PC-9 (cell line): ENCODE measurements at regions not wholly inside any gene's neighbourhood (a gene's known extent, or its start where the extent isn't known, plus 50 kb on each side); places are given as distances from the start of the nearest gene placed in this dataset.

Source experiments
- BruUV-seq: library from RNA; stranded (reverse); fragments of 400-500 nt; replicated peaks from 2 replicates; lab custom pipeline; 2021; lab: Mats Ljungman, UMichigan
- CTCF ChIA-PET: fragments of 300-600 bp; sonication (Branson Sonifier 250); formaldehyde crosslinking; loops from one replicate; lab custom pipeline; 2022; ENCODE audit warnings: antibody characterized with exemption; lab: Charles Lee
- POLR2A ChIA-PET: fragments of 300-600 bp; sonication (Branson Sonifier 250); formaldehyde crosslinking; loops from one replicate; lab custom pipeline; 2022; ENCODE audit warnings: antibody characterized with exemption; ENCODE audit not compliant: unreplicated experiment; lab: Charles Lee
- DNase-seq, 2 experiments: peaks; one replicate each; pipeline versions ENCODE4 v3.0.0 to v3.0.0-alpha.2; 2015 to 2022; ENCODE audit warnings: mixed read lengths in 1 of 2
- H2AFZ ChIP-seq: fragments of 200-600 bp; sonication (generic); 2 replicates; pipeline ENCODE4 v1.8.1; 2017; ENCODE audit warnings: antibody characterized with exemption
- H3F3A ChIP-seq: fragments of 200-600 bp; sonication (generic); 2 replicates; pipeline ENCODE4 v1.8.1; 2017; ENCODE audit warnings: antibody characterized with exemption, mild to moderate bottlenecking, low read depth; ENCODE audit not compliant: insufficient read depth
- H3K27ac ChIP-seq: fragments of 200-600 bp; sonication (generic); 2 replicates; pipeline ENCODE4 v1.6.1; 2016; ENCODE audit warnings: mixed run types
- H3K27me3 ChIP-seq: fragments of 200-600 bp; sonication (generic); 2 replicates; pipeline ENCODE4 v1.6.1; 2016; ENCODE audit warnings: low read depth, mixed run types; ENCODE audit not compliant: insufficient read depth
- H3K36me3 ChIP-seq: fragments of 200-600 bp; sonication (generic); 2 replicates; pipeline ENCODE4 v1.6.1; 2016; ENCODE audit warnings: low read depth, mixed run types
- H3K4me1 ChIP-seq: fragments of 200-600 bp; sonication (generic); replicated peaks from 2 replicates; pipeline ENCODE4 v1.6.1; 2016; ENCODE audit warnings: mixed run types; ENCODE audit not compliant: insufficient read depth
- H3K4me2 ChIP-seq: fragments of 200-600 bp; sonication (generic); 2 replicates; pipeline ENCODE4 v1.6.1; 2017; ENCODE audit warnings: mixed run types
- H3K4me3 ChIP-seq: fragments of 200-600 bp; sonication (generic); 2 replicates; pipeline ENCODE4 v1.6.1; 2016; ENCODE audit warnings: mixed run types
- H3K79me2 ChIP-seq: fragments of 200-600 bp; sonication (generic); 2 replicates; pipeline ENCODE4 v1.6.1; 2017; ENCODE audit warnings: low read depth, mixed run types
- H3K9me2 ChIP-seq: fragments of 200-600 bp; sonication (generic); 2 replicates; pipeline ENCODE4 v1.8.1; 2017; ENCODE audit warnings: mild to moderate bottlenecking; ENCODE audit not compliant: insufficient read depth
- H3K9me3 ChIP-seq: fragments of 200-600 bp; sonication (generic); 2 replicates; pipeline ENCODE4 v1.8.1; 2016; ENCODE audit warnings: low read depth; ENCODE audit not compliant: insufficient read depth
- H4K20me1 ChIP-seq: fragments of 200-600 bp; sonication (generic); 2 replicates; pipeline ENCODE4 v1.8.1; 2017; ENCODE audit not compliant: insufficient read depth
- EZH2 ChIP-seq: fragments of 200-600 bp; sonication (generic); IDR thresholded peaks from 2 replicates; pipeline ENCODE4 v1.8.0; 2017; ENCODE audit warnings: antibody characterized with exemption, low read depth
- intact Hi-C: fragments of 100-400 bp; cut with micrococcal nuclease; formaldehyde crosslinking; loops from one replicate; pipeline ENCODE4 v1.10.0; 2022; ENCODE audit not compliant: unreplicated experiment
- TF ChIP-seq, protein P1 (sequence below): fragments of 200-600 bp; sonication (generic); conservative IDR thresholded peaks from 2 replicates; pipeline ENCODE4 v1.6.1; 2017; ENCODE audit warnings: mixed run types, antibody characterized with exemption, mild to moderate bottlenecking, moderate library complexity

DNA sequence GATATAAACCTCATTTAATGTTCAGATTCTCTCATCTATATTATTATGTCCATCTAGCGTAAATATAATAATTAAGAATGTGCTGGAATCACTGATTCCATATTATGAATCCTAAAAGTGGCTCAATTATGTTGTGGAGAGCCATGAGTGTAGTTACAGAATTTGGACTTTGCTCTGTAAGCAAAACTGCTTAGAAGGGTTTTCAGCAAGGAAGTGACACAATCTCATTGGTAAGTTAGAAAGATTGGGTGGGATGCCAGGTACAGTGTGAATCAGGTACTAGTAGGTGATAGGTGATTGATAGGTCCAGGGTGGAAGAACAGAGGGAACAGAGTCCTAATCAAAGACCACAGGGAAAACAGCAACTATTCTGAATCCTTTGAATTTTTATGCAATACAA lies 74.9 kb upstream of the ABLIM1 start:
- no peak overlapping the region for H2AFZ ChIP-seq
- CTCF ChIA-PET = no interaction called here
- H3K4me2 ChIP-seq = no peak overlapping the region
- no peak for DNase-seq
- BruUV-seq = no TSS peak
- H3K27me3 ChIP-seq = no peaks in the 10 kb centered on the region
- peaks cover under 1% of the 10 kb centered on the region; the same call in 1 of the 2 replicates for H3K4me1 ChIP-seq
- no peaks in the 10 kb centered on the region for H4K20me1 ChIP-seq
- H3K27ac ChIP-seq = no peak overlapping the region
- no peaks in the 10 kb centered on the region for H3K9me2 ChIP-seq
- intact Hi-C loops = no loop called here
- H3K4me3 ChIP-seq = no peak overlapping the region
- no peaks in the 10 kb centered on the region for H3K79me2 ChIP-seq
- no peaks in the 10 kb centered on the region for H3K36me3 ChIP-seq
- H3K9me3 ChIP-seq = no peaks in the 10 kb centered on the region
- no peaks in the 10 kb centered on the region; the same call in 1 of the 2 replicates for H3F3A ChIP-seq
- POLR2A ChIA-PET = no interaction called here
- no peak for TF ChIP-seq EZH2
- TF ChIP-seq, protein P1, sequence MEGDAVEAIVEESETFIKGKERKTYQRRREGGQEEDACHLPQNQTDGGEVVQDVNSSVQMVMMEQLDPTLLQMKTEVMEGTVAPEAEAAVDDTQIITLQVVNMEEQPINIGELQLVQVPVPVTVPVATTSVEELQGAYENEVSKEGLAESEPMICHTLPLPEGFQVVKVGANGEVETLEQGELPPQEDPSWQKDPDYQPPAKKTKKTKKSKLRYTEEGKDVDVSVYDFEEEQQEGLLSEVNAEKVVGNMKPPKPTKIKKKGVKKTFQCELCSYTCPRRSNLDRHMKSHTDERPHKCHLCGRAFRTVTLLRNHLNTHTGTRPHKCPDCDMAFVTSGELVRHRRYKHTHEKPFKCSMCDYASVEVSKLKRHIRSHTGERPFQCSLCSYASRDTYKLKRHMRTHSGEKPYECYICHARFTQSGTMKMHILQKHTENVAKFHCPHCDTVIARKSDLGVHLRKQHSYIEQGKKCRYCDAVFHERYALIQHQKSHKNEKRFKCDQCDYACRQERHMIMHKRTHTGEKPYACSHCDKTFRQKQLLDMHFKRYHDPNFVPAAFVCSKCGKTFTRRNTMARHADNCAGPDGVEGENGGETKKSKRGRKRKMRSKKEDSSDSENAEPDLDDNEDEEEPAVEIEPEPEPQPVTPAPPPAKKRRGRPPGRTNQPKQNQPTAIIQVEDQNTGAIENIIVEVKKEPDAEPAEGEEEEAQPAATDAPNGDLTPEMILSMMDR = no peak

DNA sequence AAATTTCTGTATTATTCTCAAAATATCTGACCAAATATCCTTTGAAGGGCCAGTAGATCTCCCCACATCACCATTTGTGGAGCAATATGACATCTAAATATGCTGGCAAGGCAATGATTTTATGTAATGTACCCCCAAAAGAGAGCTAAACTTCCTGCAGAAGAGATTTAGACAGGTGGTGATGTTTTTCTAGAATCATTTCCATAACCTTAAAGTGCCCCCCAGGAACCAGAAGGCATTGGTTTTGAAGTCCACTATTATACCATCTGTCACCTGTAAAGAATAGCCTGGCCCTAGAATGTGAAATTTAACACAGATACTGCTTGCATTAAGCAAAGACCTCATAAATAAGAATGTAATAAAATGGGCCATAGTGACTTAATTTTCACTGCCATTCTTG lies 77.9 kb upstream of the ABLIM1 start:
- H3K27ac ChIP-seq = no peak overlapping the region
- no TSS peak for BruUV-seq
- H4K20me1 ChIP-seq = no peaks in the 10 kb centered on the region
- intact Hi-C loops = no loop called here
- no peaks in the 10 kb centered on the region for H3F3A ChIP-seq
- no peaks in the 10 kb centered on the region for H3K9me3 ChIP-seq
- no peak overlapping the region for H2AFZ ChIP-seq
- no peaks in the 10 kb centered on the region for H3K27me3 ChIP-seq
- TF ChIP-seq, protein P1 = no peak
- TF ChIP-seq EZH2 = no peak
- ChIA-PET CTCF (no interaction called here), POLR2A (no interaction called here)
- no peak for DNase-seq
- no peak overlapping the region for H3K4me2 ChIP-seq
- no peaks in the 10 kb centered on the region for H3K79me2 ChIP-seq
- H3K4me1 ChIP-seq = no peaks in the 10 kb centered on the region
- H3K9me2 ChIP-seq = no peaks in the 10 kb centered on the region
- no peaks in the 10 kb centered on the region for H3K36me3 ChIP-seq
- H3K4me3 ChIP-seq = no peak overlapping the region

DNA sequence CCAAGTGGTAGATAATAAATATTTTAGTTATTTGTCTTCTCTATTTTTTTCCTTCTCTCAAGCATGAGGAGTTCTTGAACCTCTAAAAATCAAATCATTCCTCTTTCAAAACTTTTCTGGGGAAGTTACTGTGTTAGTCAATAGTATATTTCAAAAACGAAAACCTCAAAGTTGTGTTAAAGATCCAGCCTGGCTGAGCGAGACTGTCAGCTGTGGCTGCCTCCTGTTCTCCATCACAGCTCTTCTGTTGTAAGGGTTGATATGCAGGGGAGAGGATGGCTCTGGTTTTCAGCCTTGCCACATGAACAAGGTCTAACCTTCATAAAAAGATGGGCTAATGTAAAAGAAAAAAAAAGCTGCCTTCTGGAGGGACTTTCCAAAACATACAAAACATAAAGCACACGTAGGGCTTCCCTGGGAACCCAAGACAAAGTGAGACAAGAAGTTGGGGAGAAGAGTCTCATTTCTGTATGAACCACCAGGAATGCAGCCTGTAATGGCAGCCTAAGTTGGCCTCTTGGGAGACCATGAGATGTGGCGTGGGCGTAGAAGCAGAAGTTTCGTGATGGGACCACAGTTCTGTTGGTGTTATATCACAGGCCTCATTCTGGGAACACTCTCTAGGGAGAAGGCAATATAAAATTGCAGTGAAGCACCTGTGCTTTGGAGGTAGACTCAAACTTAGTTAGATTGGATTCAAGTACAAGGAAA lies 77.9 kb upstream of the FHIP2A start:
- H3K9me2 ChIP-seq = no peaks in the 10 kb centered on the region
- no peak for TF ChIP-seq EZH2
- TF ChIP-seq, protein P1 = no peak
- H3K36me3 ChIP-seq = no peaks in the 10 kb centered on the region
- H4K20me1 ChIP-seq = no peaks in the 10 kb centered on the region
- H3K9me3 ChIP-seq = no peaks in the 10 kb centered on the region
- H3K4me1 ChIP-seq = no peaks in the 10 kb centered on the region
- no peaks in the 10 kb centered on the region for H3K27me3 ChIP-seq
- H3K4me2 ChIP-seq = no peak overlapping the region
- CTCF ChIA-PET = no interaction called here
- DNase-seq = no peak
- no peak overlapping the region for H3K27ac ChIP-seq
- H3K4me3 ChIP-seq = no peak overlapping the region
- H3K79me2 ChIP-seq = no peaks in the 10 kb centered on the region
- no peak overlapping the region for H2AFZ ChIP-seq
- no TSS peak for BruUV-seq
- H3F3A ChIP-seq = no peaks in the 10 kb centered on the region
- POLR2A ChIA-PET = no interaction called here
- intact Hi-C loops = no loop called here
